ENCODE measurements at regions not wholly inside any gene's neighbourhood (a gene's known extent, or its start where the extent isn't known, plus 50 kb on each side); places are given as distances from the start of the nearest gene placed in this dataset.

DNA sequence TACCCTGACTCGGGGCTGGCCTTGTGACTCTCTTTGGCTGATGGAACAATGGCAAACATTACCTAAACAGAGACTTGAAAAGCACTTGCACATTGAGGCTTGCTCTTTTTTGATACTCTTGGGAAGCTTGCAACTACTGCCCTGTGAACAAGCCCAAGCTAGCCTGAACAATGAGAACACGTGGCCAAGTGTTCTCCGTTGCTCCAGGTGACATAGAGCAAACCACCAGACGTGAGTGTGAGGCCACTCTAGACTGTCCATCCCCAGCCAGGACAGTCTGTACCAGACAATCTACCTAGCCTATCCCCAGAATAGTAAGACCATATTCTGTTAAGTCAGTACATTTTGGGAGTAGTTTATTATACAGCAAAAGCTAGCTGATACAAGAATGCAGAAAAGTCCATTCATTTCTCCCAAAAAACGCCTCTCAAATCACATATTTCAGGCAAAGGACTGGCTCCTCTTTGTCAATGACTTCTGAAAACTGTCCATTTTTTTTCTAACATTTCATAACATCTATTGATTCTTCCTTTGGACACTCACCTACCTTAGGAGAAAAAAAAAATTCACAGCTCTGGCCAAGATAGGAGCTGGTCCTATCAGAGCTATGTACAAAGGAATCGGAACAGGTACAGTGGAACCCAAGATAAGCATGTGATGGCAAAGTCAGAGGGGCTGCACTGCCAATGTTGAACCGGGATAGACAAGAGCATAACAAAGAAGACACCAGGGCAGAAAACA lies 142.1 kb upstream of the PKDCC start (continued):
- TF ChIP-seq, protein P1, sequence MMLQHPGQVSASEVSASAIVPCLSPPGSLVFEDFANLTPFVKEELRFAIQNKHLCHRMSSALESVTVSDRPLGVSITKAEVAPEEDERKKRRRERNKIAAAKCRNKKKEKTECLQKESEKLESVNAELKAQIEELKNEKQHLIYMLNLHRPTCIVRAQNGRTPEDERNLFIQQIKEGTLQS (IDR thresholded peaks at IDR 0.05; ENCODE audit: borderline replicate concordance, extremely low read depth, low read depth, low read length), result no peak
- TF ChIP-seq HDGF (IDR thresholded peaks at IDR 0.05) (no peak), ZNF274 (IDR thresholded peaks at IDR 0.05; ENCODE audit: insufficient read depth, insufficient read length) (no peak)
- TF ChIP-seq, protein P2, sequence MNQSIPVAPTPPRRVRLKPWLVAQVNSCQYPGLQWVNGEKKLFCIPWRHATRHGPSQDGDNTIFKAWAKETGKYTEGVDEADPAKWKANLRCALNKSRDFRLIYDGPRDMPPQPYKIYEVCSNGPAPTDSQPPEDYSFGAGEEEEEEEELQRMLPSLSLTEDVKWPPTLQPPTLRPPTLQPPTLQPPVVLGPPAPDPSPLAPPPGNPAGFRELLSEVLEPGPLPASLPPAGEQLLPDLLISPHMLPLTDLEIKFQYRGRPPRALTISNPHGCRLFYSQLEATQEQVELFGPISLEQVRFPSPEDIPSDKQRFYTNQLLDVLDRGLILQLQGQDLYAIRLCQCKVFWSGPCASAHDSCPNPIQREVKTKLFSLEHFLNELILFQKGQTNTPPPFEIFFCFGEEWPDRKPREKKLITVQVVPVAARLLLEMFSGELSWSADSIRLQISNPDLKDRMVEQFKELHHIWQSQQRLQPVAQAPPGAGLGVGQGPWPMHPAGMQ (IDR thresholded peaks at IDR 0.05; ENCODE audit: borderline replicate concordance), result no peak

DNA sequence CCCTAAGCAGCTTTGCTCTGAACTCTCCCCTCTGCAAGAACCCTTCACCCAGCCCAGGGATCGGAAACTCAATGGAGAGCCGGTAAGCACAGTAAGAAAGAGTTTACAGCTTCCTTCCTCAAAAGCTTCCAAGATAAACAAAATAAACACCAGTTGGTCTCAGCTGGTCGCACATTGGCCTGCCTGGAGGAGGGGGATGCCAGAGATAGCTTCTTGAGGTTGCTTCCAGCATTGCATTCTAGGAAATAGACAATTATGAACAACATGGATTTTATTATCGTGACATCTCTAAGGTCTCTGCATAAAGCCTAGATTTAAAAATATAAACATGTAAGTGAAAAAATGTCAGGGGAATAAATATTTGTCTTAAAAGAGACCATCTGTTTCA lies 141.5 kb upstream of the PKDCC start:
- ATAC-seq, result no peak
- POLR2A ChIA-PET, result no interaction called here
- SMC1A ChIA-PET (ENCODE audit: uncharacterized antibody, unreplicated experiment), result interaction anchor here (1.1 to 1.6 kb wide), 2 partner anchors 10 to 24 kb away, joined by 3 to 4 read pairs; no protein-coding TSS in a partner anchor
- no peak for TF ChIP-seq SMAD1 (IDR thresholded peaks at IDR 0.05; ENCODE audit: low read depth, partially characterized antibody)
- TF ChIP-seq, protein P3, sequence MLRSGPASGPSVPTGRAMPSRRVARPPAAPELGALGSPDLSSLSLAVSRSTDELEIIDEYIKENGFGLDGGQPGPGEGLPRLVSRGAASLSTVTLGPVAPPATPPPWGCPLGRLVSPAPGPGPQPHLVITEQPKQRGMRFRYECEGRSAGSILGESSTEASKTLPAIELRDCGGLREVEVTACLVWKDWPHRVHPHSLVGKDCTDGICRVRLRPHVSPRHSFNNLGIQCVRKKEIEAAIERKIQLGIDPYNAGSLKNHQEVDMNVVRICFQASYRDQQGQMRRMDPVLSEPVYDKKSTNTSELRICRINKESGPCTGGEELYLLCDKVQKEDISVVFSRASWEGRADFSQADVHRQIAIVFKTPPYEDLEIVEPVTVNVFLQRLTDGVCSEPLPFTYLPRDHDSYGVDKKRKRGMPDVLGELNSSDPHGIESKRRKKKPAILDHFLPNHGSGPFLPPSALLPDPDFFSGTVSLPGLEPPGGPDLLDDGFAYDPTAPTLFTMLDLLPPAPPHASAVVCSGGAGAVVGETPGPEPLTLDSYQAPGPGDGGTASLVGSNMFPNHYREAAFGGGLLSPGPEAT (IDR thresholded peaks at IDR 0.05; ENCODE audit: low read depth), result no peak
- no peak for TF ChIP-seq BACH1 (IDR thresholded peaks at IDR 0.05; ENCODE audit: borderline replicate concordance)
- TF ChIP-seq, protein P4, sequence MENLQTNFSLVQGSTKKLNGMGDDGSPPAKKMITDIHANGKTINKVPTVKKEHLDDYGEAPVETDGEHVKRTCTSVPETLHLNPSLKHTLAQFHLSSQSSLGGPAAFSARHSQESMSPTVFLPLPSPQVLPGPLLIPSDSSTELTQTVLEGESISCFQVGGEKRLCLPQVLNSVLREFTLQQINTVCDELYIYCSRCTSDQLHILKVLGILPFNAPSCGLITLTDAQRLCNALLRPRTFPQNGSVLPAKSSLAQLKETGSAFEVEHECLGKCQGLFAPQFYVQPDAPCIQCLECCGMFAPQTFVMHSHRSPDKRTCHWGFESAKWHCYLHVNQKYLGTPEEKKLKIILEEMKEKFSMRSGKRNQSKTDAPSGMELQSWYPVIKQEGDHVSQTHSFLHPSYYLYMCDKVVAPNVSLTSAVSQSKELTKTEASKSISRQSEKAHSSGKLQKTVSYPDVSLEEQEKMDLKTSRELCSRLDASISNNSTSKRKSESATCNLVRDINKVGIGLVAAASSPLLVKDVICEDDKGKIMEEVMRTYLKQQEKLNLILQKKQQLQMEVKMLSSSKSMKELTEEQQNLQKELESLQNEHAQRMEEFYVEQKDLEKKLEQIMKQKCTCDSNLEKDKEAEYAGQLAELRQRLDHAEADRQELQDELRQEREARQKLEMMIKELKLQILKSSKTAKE (IDR thresholded peaks at IDR 0.05; ENCODE audit: low read depth, poor library complexity, severe bottlenecking), result no peak
- TF ChIP-seq ZNF384 (IDR thresholded peaks at IDR 0.05; ENCODE audit: borderline replicate concordance, low read depth, low read length), result no peak
- TF ChIP-seq CHD2 (IDR thresholded peaks at IDR 0.05; ENCODE audit: borderline replicate concordance, low read depth, low read length), result no peak
- TF ChIP-seq STAT3 (IDR thresholded peaks at IDR 0.05; ENCODE audit: low read depth, low read length), result no peak
- TF ChIP-seq NFXL1 (IDR thresholded peaks at IDR 0.05; ENCODE audit: borderline replicate concordance), result no peak

More for the DNA sequence above, 141.5 kb upstream of the PKDCC start:
- Histone ChIP-seq H3K4me1 (ENCODE audit: control insufficient read depth, insufficient read depth, low read length) (no peaks in the 10 kb centered on the region), H3K9ac (ENCODE audit: control insufficient read depth, insufficient read depth, low read length) (no peak overlapping the region), H3K36me3 (ENCODE audit: control insufficient read depth in 2 of 2, insufficient read depth in 2 of 2, low read length in 1 of 2) (no peaks in the 10 kb centered on the region), H3K27ac (ENCODE audit: control insufficient read depth, insufficient read depth) (no peak overlapping the region), H3K9me3 (replicated peaks; ENCODE audit: control insufficient read depth, insufficient read depth, low read length) (no peaks in the 10 kb centered on the region), H4K20me1 (ENCODE audit: control insufficient read depth, insufficient read depth) (no peaks in the 10 kb centered on the region), H2AFZ (ENCODE audit: control insufficient read depth, low read depth, low read length) (no peak overlapping the region), H3K79me2 (ENCODE audit: control insufficient read depth, insufficient read depth, low read length) (no peaks in the 10 kb centered on the region), H3K27me3 (replicated peaks in 1 of 2; ENCODE audit: control insufficient read depth in 2 of 2, insufficient read depth in 2 of 2, low read length in 1 of 2) (peaks cover 0 to 1% of the 10 kb centered on the region in 2 experiments; a peak in 1 of 4 replicates), H3K4me2 (ENCODE audit: control insufficient read depth, insufficient read depth) (no peak overlapping the region), H3K4me3 (no peak overlapping the region)
- intact Hi-C loops (cut with micrococcal nuclease; ENCODE audit: unreplicated experiment), result no loop called here
- DNase-seq (ENCODE audit: low read depth, low spot score) (no peak), FAIRE-seq (no peak)
- 43% methylated on average over 4 of the region's 4 CpGs for WGBS (ENCODE audit: insufficient coverage, insufficient replicate concordance, low lambda C conversion rate, missing lambda C conversion rate)
- RAD21 ChIA-PET (ENCODE audit: unreplicated experiment), result interaction anchor here (1.6 kb wide), 1 partner anchor 181 kb away, joined by 3 read pairs; no protein-coding TSS in a partner anchor
- in situ Hi-C loops (cut with MboI), result no loop called here
- CTCF ChIA-PET, result interaction anchor here (1.9 kb wide), 1 partner anchor 12 kb away, joined by 4 read pairs; no protein-coding TSS in a partner anchor
- no TSS peak for BruUV-seq (replicated peaks)

Data from GM12878 (cell line).